ENCODE measurements at regions not wholly inside any gene's neighbourhood (a gene's known extent, or its start where the extent isn't known, plus 50 kb on each side); places are given as distances from the start of the nearest gene placed in this dataset.
"Not testable (repeated sequence)": the region's sequence is repeated elsewhere in the genome, so short reads cannot be mapped to it uniquely, and the experiment has no call there.

DNA sequence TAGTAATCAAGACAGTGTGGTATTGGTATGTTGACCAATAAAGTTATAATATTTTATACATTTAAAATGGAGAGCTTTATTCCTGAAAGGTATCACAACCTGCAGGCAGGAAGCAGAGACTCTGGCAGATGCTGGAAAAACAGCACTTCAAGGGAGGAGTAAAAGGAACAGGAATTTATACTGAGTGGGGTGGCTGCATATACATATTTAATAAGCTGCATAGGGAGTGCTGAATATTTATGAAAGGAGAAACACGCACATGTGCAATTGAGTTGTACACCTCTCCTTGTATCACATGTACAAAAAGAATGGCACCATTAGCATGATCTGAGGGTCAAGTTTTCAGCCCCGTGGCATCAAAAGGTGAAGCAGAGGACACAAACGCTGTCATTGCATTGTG lies 104.9 kb upstream of the PAXBP1 start:
- intact Hi-C loops (cut with micrococcal nuclease; ENCODE audit: unreplicated experiment): no loop called here
- H3K4me3 Mint-ChIP-seq (ENCODE audit: low read depth, unreplicated experiment): no peak overlapping the region
- H3K27me3 Mint-ChIP-seq (ENCODE audit: unreplicated experiment): peaks cover 82% of the 10 kb centered on the region
- no peak for DNase-seq
- no peaks in the 10 kb centered on the region for H3K36me3 Mint-ChIP-seq (ENCODE audit: insufficient read depth, unreplicated experiment)
- H3K9me3 Mint-ChIP-seq (ENCODE audit: low read depth, unreplicated experiment): no peaks in the 10 kb centered on the region
- H3K27ac Mint-ChIP-seq (ENCODE audit: unreplicated experiment): no peak overlapping the region
- TF ChIP-seq CTCF (IDR thresholded peaks at IDR 0.05; ENCODE audit: unreplicated experiment): no peak
- no peaks in the 10 kb centered on the region for H3K4me1 Mint-ChIP-seq (ENCODE audit: low read depth, unreplicated experiment)
- BruUV-seq (replicated peaks): no TSS peak
- CTCF ChIA-PET: no interaction called here

DNA sequence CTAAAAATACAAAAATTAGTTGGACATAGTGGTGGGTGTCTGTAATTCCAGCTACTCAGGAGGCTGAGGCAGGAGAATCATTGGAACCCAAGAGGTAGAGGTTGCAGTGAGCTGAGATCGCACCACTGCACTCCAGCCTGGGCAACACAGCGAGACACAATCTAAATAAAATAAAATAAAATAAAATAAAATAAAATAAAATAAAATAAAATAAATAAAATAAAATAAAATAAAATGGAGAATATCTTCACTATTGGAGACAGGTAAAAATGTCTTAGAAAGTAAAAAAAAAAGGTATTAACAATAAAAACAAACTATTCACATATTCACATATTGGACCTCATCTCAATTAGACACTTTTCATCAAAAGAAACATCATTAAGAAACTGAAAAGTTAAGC lies 106.3 kb upstream of the PAXBP1 start:
- intact Hi-C loops (cut with micrococcal nuclease; ENCODE audit: unreplicated experiment); H3K4me1 Mint-ChIP-seq (ENCODE audit: low read depth, unreplicated experiment); BruUV-seq (replicated peaks); H3K4me3 Mint-ChIP-seq (ENCODE audit: low read depth, unreplicated experiment); H3K27ac Mint-ChIP-seq (ENCODE audit: unreplicated experiment); H3K36me3 Mint-ChIP-seq (ENCODE audit: insufficient read depth, unreplicated experiment); H3K9me3 Mint-ChIP-seq (ENCODE audit: low read depth, unreplicated experiment); DNase-seq; CTCF ChIA-PET: not testable (repeated sequence)
- peaks cover 89% of the 10 kb centered on the region for H3K27me3 Mint-ChIP-seq (ENCODE audit: unreplicated experiment)

DNA sequence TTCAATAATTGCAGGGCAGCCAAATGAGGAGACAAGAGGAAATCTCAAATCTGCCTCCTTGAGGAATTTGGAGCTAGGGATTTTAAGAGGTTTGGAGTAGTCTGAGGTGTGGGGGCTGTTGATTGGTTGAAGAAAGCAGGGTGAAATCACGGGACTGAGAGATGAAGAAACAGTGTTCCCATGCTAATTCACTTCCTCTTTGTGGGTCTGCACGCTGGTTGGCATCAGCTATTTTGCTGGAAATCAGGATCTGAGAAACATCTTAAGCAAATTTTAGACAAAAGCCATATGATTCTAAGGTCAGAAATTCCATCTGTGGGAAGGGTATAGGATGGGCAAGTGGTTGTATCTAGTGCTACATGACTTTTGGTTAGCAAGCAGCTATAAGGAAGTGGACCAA lies 107.1 kb upstream of the PAXBP1 start:
- peaks cover 91% of the 10 kb centered on the region for H3K27me3 Mint-ChIP-seq (ENCODE audit: unreplicated experiment)
- DNase-seq: no peak
- no peaks in the 10 kb centered on the region for H3K4me1 Mint-ChIP-seq (ENCODE audit: low read depth, unreplicated experiment)
- H3K27ac Mint-ChIP-seq (ENCODE audit: unreplicated experiment): no peak overlapping the region
- H3K9me3 Mint-ChIP-seq (ENCODE audit: low read depth, unreplicated experiment): no peaks in the 10 kb centered on the region
- H3K4me3 Mint-ChIP-seq (ENCODE audit: low read depth, unreplicated experiment): no peak overlapping the region
- BruUV-seq (replicated peaks): no TSS peak
- H3K36me3 Mint-ChIP-seq (ENCODE audit: insufficient read depth, unreplicated experiment): no peaks in the 10 kb centered on the region
- intact Hi-C loops (cut with micrococcal nuclease; ENCODE audit: unreplicated experiment): no loop called here
- CTCF ChIA-PET: no interaction called here
- no peak for TF ChIP-seq CTCF (IDR thresholded peaks at IDR 0.05; ENCODE audit: unreplicated experiment)

DNA sequence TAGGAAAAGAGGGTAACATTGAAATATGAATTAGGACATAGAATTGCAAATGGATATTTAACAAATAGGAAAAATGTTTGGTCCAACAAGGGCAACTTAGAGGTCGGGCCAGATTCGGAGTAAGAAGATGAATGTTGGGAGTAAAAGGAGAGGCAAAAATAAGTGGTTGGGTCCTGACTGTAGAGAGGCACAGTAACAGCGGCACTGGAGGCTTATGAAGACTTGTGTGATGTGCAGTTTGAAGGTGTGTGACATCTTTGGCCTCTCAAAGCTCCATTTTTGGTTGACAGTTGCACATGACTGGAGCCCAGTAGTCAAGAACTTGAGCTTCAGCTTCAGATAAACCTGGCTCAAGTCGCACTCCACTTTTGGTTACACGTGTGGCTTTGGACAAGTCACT lies 109.9 kb upstream of the PAXBP1 start:
- Mint-ChIP-seq H3K9me3 (ENCODE audit: low read depth, unreplicated experiment) (no peaks in the 10 kb centered on the region), H3K27me3 (ENCODE audit: unreplicated experiment) (peaks cover 75% of the 10 kb centered on the region), H3K36me3 (ENCODE audit: insufficient read depth, unreplicated experiment) (no peaks in the 10 kb centered on the region), H3K27ac (ENCODE audit: unreplicated experiment) (no peak overlapping the region), H3K4me3 (ENCODE audit: low read depth, unreplicated experiment) (no peak overlapping the region), H3K4me1 (ENCODE audit: low read depth, unreplicated experiment) (no peaks in the 10 kb centered on the region)
- intact Hi-C loops (cut with micrococcal nuclease; ENCODE audit: unreplicated experiment): no loop called here
- TF ChIP-seq CTCF (IDR thresholded peaks at IDR 0.05; ENCODE audit: unreplicated experiment): no peak
- BruUV-seq (replicated peaks): no TSS peak
- DNase-seq: no peak
- CTCF ChIA-PET: no interaction called here

- no peak overlapping the region for H3K27ac Mint-ChIP-seq (ENCODE audit: unreplicated experiment)
- CTCF ChIA-PET: no interaction called here
- H3K9me3 Mint-ChIP-seq (ENCODE audit: low read depth, unreplicated experiment): no peaks in the 10 kb centered on the region
- intact Hi-C loops (cut with micrococcal nuclease; ENCODE audit: unreplicated experiment): no loop called here
- TF ChIP-seq CTCF (IDR thresholded peaks at IDR 0.05; ENCODE audit: unreplicated experiment): no peak
- DNase-seq: no peak
- H3K36me3 Mint-ChIP-seq (ENCODE audit: insufficient read depth, unreplicated experiment): no peaks in the 10 kb centered on the region
- no peak overlapping the region for H3K4me3 Mint-ChIP-seq (ENCODE audit: low read depth, unreplicated experiment)
- H3K4me1 Mint-ChIP-seq (ENCODE audit: low read depth, unreplicated experiment): no peaks in the 10 kb centered on the region
- no TSS peak for BruUV-seq (replicated peaks)
- H3K27me3 Mint-ChIP-seq (ENCODE audit: unreplicated experiment): peaks cover 64% of the 10 kb centered on the region
Observed at GRCh38 chr21:32884062-32884461, 112.5 kb upstream of the PAXBP1 start.
